Hepatocyte (in vitro differentiated cells): ENCODE measurements at regions not wholly inside any gene's neighbourhood (a gene's known extent, or its start where the extent isn't known, plus 50 kb on each side); places are given as distances from the start of the nearest gene placed in this dataset.

Experiments used
- DNase-seq: peaks from one replicate; pipeline ENCODE4 v3.0.0-alpha.2; 2016; ENCODE audit warnings: low spot score
- H2AFZ ChIP-seq: fragments of 200-600 bp; sonication (generic); 2 replicates; pipeline ENCODE4 v1.6.0; 2016; ENCODE audit warnings: antibody characterized with exemption, mild to moderate bottlenecking
- H3K27ac ChIP-seq: fragments of 200-600 bp; sonication (generic); 2 replicates; pipeline ENCODE4 v1.5.1; 2016; ENCODE audit warnings: mild to moderate bottlenecking
- H3K27me3 ChIP-seq: fragments of 200-600 bp; sonication (generic); 2 replicates; pipeline ENCODE4 v1.6.1; 2016
- H3K36me3 ChIP-seq: fragments of 200-600 bp; sonication (generic); replicated peaks from 2 replicates; pipeline ENCODE4 v1.5.1; 2016; ENCODE audit warnings: low read depth; ENCODE audit not compliant: insufficient read depth
- H3K4me1 ChIP-seq: fragments of 200-600 bp; sonication (generic); 2 replicates; pipeline ENCODE4 v1.5.1; 2016; ENCODE audit warnings: mild to moderate bottlenecking, moderate library complexity; ENCODE audit not compliant: insufficient read depth
- H3K4me2 ChIP-seq: fragments of 200-600 bp; sonication (generic); 2 replicates; pipeline ENCODE4 v1.6.0; 2016
- H3K4me3 ChIP-seq: fragments of 200-600 bp; sonication (generic); 2 replicates; pipeline ENCODE4 v1.5.1; 2016; ENCODE audit warnings: mild to moderate bottlenecking
- H3K79me2 ChIP-seq: fragments of 200-600 bp; sonication (generic); 2 replicates; pipeline ENCODE4 v1.6.0; 2017; ENCODE audit warnings: mild to moderate bottlenecking
- H3K9me2 ChIP-seq: fragments of 200-600 bp; sonication (generic); replicated peaks from 2 replicates; pipeline ENCODE4 v1.6.0; 2017; ENCODE audit warnings: mild to moderate bottlenecking; ENCODE audit not compliant: insufficient read depth
- H3K9me3 ChIP-seq: fragments of 200-600 bp; sonication (generic); 2 replicates; pipeline ENCODE4 v1.5.1; 2016; ENCODE audit warnings: low read depth, mild to moderate bottlenecking
- H4K20me1 ChIP-seq: fragments of 200-600 bp; sonication (generic); 2 replicates; pipeline ENCODE4 v1.6.0; 2016; ENCODE audit warnings: mild to moderate bottlenecking; ENCODE audit not compliant: insufficient read depth, poor library complexity, severe bottlenecking
- EZH2 ChIP-seq: fragments of 200-600 bp; sonication (generic); IDR thresholded peaks from 2 replicates; pipeline ENCODE4 v1.6.1; 2016; ENCODE audit warnings: antibody characterized with exemption, mild to moderate bottlenecking, borderline replicate concordance
- EZH2phosphoT487 ChIP-seq: fragments of 200-600 bp; sonication (generic); IDR thresholded peaks from one replicate; pipeline ENCODE4 v1.6.1; 2018; ENCODE audit warnings: antibody characterized with exemption, mild to moderate bottlenecking, low read depth, moderate library complexity; ENCODE audit not compliant: unreplicated experiment, severe bottlenecking
- WGBS: methylation state at CpG from one replicate; pipeline ENCODE4 v1.1.6; 2016; ENCODE audit warnings: low lambda C conversion rate; ENCODE audit errors: missing lambda C conversion rate; 5-methylcytosine and 5-hydroxymethylcytosine counted together
- TF ChIP-seq, protein P1 (sequence below): fragments of 200-600 bp; sonication (generic); IDR thresholded peaks from 2 replicates; pipeline ENCODE4 v1.5.1; 2016; ENCODE audit warnings: antibody characterized with exemption, mild to moderate bottlenecking; ENCODE audit not compliant: poor library complexity

DNA sequence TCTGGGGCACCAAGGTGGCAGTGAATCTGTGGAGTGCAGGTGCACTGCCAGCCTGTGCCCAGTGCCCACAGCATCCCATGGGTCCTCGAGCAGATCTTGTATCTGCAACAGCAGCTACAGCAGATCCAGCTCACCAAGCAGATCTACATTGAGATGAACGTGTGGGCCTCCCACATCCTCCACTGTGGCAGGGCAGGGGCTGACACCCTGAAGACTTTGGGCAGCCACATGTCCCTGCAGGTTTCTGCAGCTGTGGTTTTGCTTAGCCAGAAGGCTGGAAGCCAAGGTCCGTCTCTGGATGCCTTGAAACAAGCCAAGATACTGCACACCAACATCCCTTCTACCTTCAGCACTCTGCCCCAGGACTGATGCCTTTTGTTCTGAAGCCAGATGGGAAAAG, 338.8 kb upstream of the OR4E1 start:
- H3K4me1 ChIP-seq: no peaks in the 10 kb centered on the region
- DNase-seq: no peak
- no peaks in the 10 kb centered on the region for H3K36me3 ChIP-seq
- TF ChIP-seq EZH2phosphoT487 (no peak), EZH2 (no peak)
- TF ChIP-seq, protein P1, sequence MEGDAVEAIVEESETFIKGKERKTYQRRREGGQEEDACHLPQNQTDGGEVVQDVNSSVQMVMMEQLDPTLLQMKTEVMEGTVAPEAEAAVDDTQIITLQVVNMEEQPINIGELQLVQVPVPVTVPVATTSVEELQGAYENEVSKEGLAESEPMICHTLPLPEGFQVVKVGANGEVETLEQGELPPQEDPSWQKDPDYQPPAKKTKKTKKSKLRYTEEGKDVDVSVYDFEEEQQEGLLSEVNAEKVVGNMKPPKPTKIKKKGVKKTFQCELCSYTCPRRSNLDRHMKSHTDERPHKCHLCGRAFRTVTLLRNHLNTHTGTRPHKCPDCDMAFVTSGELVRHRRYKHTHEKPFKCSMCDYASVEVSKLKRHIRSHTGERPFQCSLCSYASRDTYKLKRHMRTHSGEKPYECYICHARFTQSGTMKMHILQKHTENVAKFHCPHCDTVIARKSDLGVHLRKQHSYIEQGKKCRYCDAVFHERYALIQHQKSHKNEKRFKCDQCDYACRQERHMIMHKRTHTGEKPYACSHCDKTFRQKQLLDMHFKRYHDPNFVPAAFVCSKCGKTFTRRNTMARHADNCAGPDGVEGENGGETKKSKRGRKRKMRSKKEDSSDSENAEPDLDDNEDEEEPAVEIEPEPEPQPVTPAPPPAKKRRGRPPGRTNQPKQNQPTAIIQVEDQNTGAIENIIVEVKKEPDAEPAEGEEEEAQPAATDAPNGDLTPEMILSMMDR: no peak
- H2AFZ ChIP-seq: no peak overlapping the region
- H3K4me2 ChIP-seq: no peak overlapping the region
- H3K27me3 ChIP-seq: no peaks in the 10 kb centered on the region
- no peaks in the 10 kb centered on the region for H3K9me3 ChIP-seq
- WGBS: 71% methylated on average over 3 of the region's 3 CpGs
- no peaks in the 10 kb centered on the region for H3K9me2 ChIP-seq
- no peaks in the 10 kb centered on the region for H3K79me2 ChIP-seq
- H3K27ac ChIP-seq: no peak overlapping the region
- H4K20me1 ChIP-seq: no peaks in the 10 kb centered on the region
- H3K4me3 ChIP-seq: no peak overlapping the region

DNA sequence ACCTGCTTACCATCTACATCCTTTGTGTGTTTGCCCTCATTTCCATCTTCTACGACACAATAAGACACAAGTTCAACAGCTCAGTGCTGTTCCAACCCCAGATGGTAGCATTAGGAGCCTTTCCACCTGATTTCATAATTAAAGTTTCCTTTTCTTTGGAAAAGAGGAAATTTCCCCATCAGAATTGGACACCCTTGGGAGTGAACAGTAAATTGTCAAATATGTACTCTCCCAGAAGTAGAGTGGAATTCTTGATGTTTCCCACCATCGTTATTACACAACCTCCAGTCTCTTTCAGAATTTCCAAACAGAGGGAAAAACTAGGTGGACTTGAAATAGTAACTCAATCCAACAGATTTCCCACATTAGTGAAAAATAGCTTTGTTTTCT, 337.6 kb upstream of the OR4E1 start:
- H3K27ac ChIP-seq: no peak overlapping the region
- H2AFZ ChIP-seq: no peak overlapping the region
- DNase-seq: no peak
- WGBS: 85% methylated on average over 2 of the region's 2 CpGs
- no peaks in the 10 kb centered on the region for H3K9me3 ChIP-seq
- H4K20me1 ChIP-seq: no peaks in the 10 kb centered on the region
- H3K79me2 ChIP-seq: no peaks in the 10 kb centered on the region
- H3K36me3 ChIP-seq: no peaks in the 10 kb centered on the region
- TF ChIP-seq, protein P1: no peak
- TF ChIP-seq EZH2phosphoT487 (no peak), EZH2 (no peak)
- no peaks in the 10 kb centered on the region for H3K4me1 ChIP-seq
- H3K4me2 ChIP-seq: no peak overlapping the region
- H3K4me3 ChIP-seq: no peak overlapping the region
- no peaks in the 10 kb centered on the region for H3K27me3 ChIP-seq
- H3K9me2 ChIP-seq: no peaks in the 10 kb centered on the region

DNA sequence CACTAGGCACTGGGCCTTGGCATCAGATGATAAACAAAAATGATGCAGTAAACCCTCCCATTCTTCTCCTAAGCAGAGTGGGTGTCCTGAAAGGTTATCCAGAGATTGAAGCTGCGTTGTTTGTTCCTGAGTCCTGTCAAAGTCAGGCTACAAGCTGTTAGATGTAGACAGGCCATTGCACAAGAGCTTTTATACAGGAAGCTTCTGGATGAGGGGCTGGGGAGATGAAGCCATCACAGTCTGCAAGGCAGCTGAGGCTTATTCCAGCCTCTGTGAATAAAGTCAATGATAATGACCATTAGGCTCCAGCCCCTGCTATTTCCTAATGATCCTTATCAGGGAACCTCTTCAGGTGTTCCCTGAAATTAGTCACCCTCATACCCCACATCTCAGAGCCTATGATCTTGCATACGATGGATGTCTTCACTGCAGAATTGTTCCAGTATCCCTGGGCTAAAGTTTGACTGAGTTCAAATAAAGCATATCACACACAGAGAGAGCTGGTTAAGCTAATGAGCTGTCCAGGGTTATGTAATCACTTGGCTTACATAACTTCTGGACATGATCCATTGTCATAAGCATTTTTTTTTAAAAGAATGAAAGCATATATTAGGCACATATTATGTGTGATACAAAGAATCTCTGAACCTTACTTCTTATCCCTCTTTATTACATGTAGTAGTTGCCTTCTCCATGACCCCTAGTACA, 337.1 kb upstream of the OR4E1 start:
- H3K27me3 ChIP-seq: no peaks in the 10 kb centered on the region
- H2AFZ ChIP-seq: no peak overlapping the region
- H3K4me1 ChIP-seq: no peaks in the 10 kb centered on the region
- no peak overlapping the region for H3K27ac ChIP-seq
- DNase-seq: no peak
- H3K9me2 ChIP-seq: no peaks in the 10 kb centered on the region
- H3K4me2 ChIP-seq: no peak overlapping the region
- no peaks in the 10 kb centered on the region for H3K36me3 ChIP-seq
- WGBS: 73% methylated on average over 2 of the region's 2 CpGs
- H3K4me3 ChIP-seq: no peak overlapping the region
- no peak for TF ChIP-seq EZH2phosphoT487
- TF ChIP-seq, protein P1: no peak
- TF ChIP-seq EZH2: no peak
- H3K79me2 ChIP-seq: no peaks in the 10 kb centered on the region
- H3K9me3 ChIP-seq: no peaks in the 10 kb centered on the region
- no peaks in the 10 kb centered on the region for H4K20me1 ChIP-seq
